ENCODE measurements at regions not wholly inside any gene's neighbourhood (a gene's known extent, or its start where the extent isn't known, plus 50 kb on each side); places are given as distances from the start of the nearest gene placed in this dataset.

DNA sequence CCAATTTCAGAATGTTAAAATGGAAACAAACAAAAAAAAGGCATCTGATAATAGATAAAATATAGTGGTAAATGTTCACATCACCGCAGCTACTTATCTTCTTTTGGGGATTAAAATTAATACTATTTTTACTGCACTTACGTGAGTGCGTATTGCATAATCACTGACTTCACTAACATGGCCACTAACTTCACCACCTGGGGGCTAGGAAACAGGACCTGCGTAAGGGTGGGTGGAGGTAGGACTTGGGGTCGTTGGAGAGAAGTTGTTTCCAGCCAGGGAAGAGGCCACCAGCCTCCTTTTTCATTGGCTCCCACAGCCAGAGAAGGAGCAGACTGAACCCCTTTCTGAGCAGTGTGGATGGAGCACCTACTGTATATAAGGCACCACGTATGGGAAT, 166.4 kb downstream of the SALL1 start:
- TF ChIP-seq, protein P1, sequence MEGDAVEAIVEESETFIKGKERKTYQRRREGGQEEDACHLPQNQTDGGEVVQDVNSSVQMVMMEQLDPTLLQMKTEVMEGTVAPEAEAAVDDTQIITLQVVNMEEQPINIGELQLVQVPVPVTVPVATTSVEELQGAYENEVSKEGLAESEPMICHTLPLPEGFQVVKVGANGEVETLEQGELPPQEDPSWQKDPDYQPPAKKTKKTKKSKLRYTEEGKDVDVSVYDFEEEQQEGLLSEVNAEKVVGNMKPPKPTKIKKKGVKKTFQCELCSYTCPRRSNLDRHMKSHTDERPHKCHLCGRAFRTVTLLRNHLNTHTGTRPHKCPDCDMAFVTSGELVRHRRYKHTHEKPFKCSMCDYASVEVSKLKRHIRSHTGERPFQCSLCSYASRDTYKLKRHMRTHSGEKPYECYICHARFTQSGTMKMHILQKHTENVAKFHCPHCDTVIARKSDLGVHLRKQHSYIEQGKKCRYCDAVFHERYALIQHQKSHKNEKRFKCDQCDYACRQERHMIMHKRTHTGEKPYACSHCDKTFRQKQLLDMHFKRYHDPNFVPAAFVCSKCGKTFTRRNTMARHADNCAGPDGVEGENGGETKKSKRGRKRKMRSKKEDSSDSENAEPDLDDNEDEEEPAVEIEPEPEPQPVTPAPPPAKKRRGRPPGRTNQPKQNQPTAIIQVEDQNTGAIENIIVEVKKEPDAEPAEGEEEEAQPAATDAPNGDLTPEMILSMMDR (IDR thresholded peaks at IDR 0.05): no peak
- no peaks in the 10 kb centered on the region for H3K27me3 ChIP-seq
- H3K27ac ChIP-seq: no peak overlapping the region
- no peak overlapping the region for H3K4me3 ChIP-seq (ENCODE audit: low read depth in 1 of 2, low read length in 1 of 2)
- H3K9me3 ChIP-seq: no peaks in the 10 kb centered on the region
- H3K36me3 ChIP-seq: no peaks in the 10 kb centered on the region
- H3K4me1 ChIP-seq (ENCODE audit: control insufficient read depth in 1 of 2, insufficient read depth in 1 of 2, low read depth in 1 of 2, low read length in 1 of 2): no peaks in the 10 kb centered on the region

DNA sequence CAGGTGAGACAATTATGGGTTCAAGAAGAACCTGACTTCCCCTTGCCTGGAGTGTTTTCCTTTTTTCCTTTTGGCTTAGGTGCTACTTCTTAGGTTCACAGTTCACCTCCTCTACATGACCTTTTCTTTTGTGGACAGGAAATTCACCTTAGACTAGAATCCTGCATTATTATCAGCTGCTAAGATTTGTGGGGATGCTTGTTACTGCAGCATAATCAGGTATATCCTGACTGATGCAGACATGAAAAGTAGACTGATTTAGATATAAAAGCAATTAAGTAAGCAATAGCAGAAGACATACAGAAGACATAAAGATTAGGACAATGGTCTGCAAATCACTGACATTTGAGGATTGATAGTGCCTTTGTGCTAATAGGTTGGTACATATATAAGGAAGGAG, 168.3 kb downstream of the SALL1 start:
- TF ChIP-seq, protein P1 (IDR thresholded peaks at IDR 0.05): no peak
- no peaks in the 10 kb centered on the region for H3K9me3 ChIP-seq
- no peak overlapping the region for H3K4me3 ChIP-seq (ENCODE audit: low read depth in 1 of 2, low read length in 1 of 2)
- no peaks in the 10 kb centered on the region for H3K27me3 ChIP-seq
- no peak overlapping the region for H3K27ac ChIP-seq
- H3K36me3 ChIP-seq: no peaks in the 10 kb centered on the region
- H3K4me1 ChIP-seq (ENCODE audit: control insufficient read depth in 1 of 2, insufficient read depth in 1 of 2, low read depth in 1 of 2, low read length in 1 of 2): no peaks in the 10 kb centered on the region

DNA sequence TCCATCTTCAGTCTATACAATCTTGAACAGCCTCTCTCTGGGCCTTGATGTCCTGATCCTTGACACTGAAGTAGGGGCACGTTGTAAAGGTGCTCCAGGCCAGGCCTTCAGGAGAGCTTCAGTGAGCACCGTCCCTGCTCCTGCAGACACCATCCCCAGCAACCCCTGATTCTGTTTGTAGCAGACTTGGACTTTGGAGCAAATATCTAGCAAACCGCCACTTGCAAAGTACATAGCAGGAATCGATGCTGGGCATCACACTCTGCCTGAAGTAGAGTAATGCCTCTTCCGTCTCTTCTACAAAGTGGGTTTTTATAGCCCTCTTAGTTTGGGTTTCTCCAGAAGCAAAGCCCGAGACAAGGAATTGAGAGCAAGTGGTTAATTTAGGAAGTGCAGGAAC, 169.1 kb downstream of the SALL1 start:
- Histone ChIP-seq H3K9me3 (no peaks in the 10 kb centered on the region), H3K36me3 (no peaks in the 10 kb centered on the region), H3K27ac (no peak overlapping the region), H3K4me3 (ENCODE audit: low read depth in 1 of 2, low read length in 1 of 2) (no peak overlapping the region), H3K4me1 (ENCODE audit: control insufficient read depth in 1 of 2, insufficient read depth in 1 of 2, low read depth in 1 of 2, low read length in 1 of 2) (no peaks in the 10 kb centered on the region), H3K27me3 (peaks cover 4% of the 10 kb centered on the region)
- TF ChIP-seq, protein P1 (IDR thresholded peaks at IDR 0.05): no peak

DNA sequence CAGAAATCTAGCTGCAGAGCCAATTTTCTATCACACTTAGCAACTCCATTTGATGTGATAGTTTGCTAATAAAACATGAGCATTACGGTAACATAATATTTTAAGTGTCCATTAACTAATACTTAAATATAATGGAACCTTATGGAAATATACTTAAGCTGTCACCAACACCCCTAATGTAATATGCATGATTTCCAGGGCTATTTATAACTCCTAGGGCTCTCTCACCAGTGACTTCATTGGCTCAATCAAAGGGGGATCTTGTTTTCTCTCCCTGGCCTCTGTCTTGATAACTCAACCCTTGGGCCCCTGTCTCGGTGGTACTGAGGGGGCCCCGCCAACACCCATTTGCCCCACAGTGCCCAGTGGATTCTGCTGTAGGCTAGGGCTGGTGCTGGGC, 170.4 kb downstream of the SALL1 start:
- Histone ChIP-seq H3K9me3 (no peaks in the 10 kb centered on the region), H3K27ac (no peak overlapping the region), H3K4me1 (ENCODE audit: control insufficient read depth in 1 of 2, insufficient read depth in 1 of 2, low read depth in 1 of 2, low read length in 1 of 2) (no peaks in the 10 kb centered on the region), H3K36me3 (no peaks in the 10 kb centered on the region), H3K27me3 (peaks cover 4% of the 10 kb centered on the region), H3K4me3 (ENCODE audit: low read depth in 1 of 2, low read length in 1 of 2) (no peak overlapping the region)
- TF ChIP-seq, protein P1 (IDR thresholded peaks at IDR 0.05): no peak

DNA sequence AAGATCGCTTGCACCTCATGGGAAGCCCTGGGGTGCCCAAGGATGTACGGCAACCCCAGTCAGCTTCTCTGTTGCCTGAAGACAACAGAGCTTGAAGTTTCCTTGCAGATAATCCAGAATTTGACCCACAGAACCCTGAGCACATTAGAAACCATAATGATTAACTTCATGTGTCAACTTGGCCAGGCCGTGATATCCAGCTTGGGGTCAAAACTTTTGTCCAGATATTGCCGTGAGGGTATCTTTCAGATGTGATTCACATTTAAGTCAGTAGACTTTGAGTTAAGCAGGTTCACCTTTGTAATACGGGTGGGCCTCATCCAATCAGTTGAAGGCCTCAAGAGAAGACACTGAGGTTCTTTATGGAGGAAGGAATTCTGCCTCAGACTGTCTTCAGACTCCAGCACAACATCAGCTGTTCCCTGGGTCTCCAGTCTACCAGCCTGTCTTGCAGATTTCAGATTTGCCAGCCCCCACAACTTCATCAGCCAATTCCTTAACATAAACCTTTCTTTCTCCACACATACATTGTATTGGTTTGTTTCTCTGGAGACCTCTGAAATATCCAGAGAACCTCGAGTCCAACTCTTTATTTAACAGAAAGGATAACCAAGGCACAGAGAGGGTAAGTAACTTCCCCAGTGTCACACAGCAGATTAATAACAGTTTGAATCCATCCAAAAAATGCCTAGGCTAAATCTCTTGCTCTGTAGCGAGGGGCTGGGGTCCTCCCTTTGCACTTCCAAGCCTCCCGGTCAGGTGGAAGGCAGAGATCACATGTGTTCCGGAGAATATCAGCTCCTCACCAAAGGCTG, 171.1 kb downstream of the SALL1 start:
- Histone ChIP-seq H3K27me3 (peaks cover 4% of the 10 kb centered on the region), H3K36me3 (no peaks in the 10 kb centered on the region), H3K9me3 (no peaks in the 10 kb centered on the region), H3K27ac (no peak overlapping the region), H3K4me1 (ENCODE audit: control insufficient read depth in 1 of 2, insufficient read depth in 1 of 2, low read depth in 1 of 2, low read length in 1 of 2) (no peaks in the 10 kb centered on the region), H3K4me3 (ENCODE audit: low read depth in 1 of 2, low read length in 1 of 2) (no peak overlapping the region)
- TF ChIP-seq, protein P1 (IDR thresholded peaks at IDR 0.05): no peak

Measured in neutrophil (primary cell).